CD4-positive, alpha-beta T cell treated with Interferon alpha-2 for 1 hour (primary cell): ENCODE measurements at regions not wholly inside any gene's neighbourhood (a gene's known extent, or its start where the extent isn't known, plus 50 kb on each side); places are given as distances from the start of the nearest gene placed in this dataset.

Experiments
- DNase-seq, 2 donors: peaks; one replicate each; pipeline ENCODE4 v3.0.0-alpha.2; 2020 to 2022

GRCh38 chr7:156119771-156120170 is 307.5 kb upstream of the SHH start:
- no peak for DNase-seq

DNA sequence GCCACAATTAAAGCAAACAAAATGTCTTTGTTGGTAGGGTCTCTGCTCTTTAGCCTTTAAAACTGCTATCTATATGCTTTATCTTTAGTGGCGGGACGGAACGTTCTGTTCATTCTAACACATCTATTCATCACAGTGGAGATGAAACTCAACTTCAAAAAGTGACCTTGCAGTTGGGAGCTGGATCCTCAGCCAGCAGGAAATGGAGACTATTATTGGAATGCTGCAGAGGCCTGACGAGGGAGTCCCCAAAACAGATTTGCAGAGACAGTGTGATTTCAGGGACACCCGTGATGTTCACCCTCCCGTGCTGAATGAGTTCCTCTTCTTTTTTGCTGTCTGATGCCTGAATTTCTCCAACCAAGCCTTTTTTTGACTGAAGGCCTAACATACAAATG is 306.0 kb upstream of the SHH start:
- no peak for DNase-seq

DNA sequence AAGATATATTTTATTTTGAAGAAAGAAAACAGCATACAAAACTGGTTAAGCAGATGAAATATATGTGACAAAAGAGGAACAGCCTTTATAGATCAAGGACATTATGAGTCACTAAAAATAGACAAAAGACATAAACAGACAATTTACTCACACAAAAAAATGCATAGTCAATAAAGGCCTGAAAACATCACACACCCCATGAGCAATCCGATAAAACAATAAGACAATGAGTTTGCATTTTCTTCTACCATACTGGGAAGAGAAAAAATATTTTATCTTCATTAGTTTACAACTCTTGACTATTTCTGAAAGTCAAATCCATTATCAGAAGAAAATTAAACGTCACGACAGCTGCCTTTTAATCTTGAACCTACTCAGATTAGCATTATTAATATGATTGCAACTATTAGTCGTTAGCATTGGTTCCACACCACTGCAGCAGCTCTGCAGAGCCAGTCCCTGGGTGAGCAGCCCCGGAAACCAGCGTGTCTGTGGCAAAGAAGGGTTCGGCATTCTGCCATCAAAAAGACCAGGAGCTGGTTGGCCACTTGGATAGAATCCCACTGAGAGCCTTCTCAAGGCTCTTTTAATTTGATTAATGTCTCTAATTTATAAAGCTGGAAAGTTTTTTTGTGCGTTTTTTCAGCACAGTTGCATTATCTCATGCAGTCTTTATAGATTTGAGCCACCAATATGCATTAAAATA is 305.4 kb upstream of the SHH start:
- DNase-seq = no peak

DNA sequence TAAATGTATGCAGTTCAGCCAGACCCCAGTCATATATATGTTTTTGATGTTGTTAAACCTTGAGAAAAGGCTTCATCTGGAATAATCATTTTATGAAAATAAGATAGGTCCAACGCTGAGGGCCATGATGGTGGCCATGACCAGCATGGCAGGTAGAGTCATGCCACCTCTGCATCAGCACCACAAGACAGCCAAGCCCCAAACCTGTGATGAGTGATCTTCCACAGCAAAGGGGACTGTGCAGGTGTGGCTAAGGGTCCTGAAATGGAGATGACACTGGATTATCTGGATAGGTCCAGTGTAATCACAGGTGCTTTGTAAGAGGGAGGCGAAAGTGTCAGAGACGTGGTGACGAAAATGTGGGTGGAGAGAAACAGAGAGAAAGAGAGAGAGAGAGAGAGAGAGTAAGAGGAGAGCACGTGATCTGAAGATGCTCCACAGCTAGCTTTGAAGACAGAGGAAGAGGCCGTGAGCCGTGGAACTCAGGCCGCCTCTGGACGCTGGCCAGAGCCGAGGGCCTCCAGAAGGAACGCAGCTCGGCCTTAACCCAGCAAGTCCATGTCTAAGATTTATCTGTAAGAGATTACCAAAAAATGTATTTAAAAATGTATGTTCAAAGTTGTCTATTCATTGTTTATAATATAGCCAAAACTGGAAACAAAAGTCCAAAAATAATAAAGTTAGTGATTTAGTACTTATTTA is 304.4 kb upstream of the SHH start:
- DNase-seq = no peak

GRCh38 chr7:156115582-156115981 is 303.3 kb upstream of the SHH start:
- DNase-seq = no peak

GRCh38 chr7:156113731-156114130 is 301.5 kb upstream of the SHH start:
- no peak for DNase-seq

DNA sequence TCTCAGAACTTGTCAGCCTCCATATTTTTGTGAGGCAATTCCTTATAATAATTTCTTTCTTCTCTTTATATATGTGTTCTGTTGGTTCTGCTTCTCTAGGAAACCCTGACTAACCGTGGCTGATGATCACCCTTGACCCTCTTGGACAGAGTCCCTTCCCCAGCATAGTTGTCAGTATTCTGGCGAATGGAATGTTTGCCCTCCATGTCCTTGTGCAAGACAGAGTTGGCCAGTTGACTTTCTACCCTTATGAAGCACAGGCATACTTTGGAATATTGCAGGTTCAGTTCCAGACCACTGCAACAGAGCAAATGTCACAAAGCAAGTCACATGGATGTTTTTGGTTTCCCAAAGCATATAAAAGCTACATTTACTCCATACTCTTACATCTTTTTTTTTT is 297.7 kb upstream of the SHH start:
- DNase-seq = no peak

GRCh38 chr7:156109076-156109475 is 296.8 kb upstream of the SHH start:
- DNase-seq = no peak

GRCh38 chr7:156107957-156108356 is 295.7 kb upstream of the SHH start:
- no peak for DNase-seq

GRCh38 chr7:156106107-156106426 is 293.8 kb upstream of the SHH start:
- no peak for DNase-seq

GRCh38 chr7:156105337-156106106 is 293.3 kb upstream of the SHH start:
- no peak for DNase-seq

DNA sequence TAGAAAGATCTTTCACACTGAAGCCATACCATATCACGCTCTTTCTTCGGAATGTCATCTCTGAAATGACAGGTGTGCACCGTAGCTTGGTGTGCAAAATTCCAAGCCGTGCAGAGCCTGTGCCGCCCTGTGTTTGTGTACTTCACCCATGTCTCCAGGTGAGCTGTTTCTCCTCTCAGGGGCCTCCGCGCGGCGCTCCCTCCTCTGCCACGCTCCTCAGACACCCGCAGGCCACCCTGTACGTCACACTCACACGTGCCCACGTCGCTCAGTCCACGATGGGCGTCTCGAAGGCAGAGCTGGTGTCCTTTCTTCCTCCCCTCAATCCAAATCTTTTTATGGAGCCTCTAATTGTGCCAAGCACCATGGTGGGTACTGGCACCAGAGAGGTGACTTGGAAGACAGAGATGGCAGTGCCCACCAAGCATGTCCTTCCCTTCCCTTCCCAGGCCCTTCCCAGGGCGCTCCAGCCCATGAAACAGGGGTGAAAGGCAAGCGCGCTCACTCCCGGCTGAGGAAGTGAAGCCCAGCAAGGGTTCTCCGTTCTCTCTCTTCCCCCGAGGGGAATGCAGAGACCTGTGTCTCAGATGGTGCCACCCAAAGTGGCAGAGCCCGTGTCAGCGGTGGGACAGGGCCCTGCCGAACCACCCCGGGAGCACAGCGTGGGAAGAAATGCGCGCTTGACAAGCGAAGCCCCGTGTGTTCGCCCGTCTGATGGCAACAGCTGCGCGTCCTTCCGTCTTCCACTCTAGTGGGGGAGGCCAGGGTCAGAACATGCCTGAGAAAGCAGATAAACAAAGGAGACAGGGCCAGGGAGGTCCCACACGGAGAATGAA is 292.5 kb upstream of the SHH start:
- DNase-seq = no peak

GRCh38 chr7:156102267-156102666 is 290.0 kb upstream of the SHH start:
- no peak for DNase-seq

GRCh38 chr7:156101355-156101754 is 289.1 kb upstream of the SHH start:
- DNase-seq = no peak

- no peak for DNase-seq
Measured at GRCh38 chr7:156100086-156100485, 287.8 kb upstream of the SHH start.

DNA sequence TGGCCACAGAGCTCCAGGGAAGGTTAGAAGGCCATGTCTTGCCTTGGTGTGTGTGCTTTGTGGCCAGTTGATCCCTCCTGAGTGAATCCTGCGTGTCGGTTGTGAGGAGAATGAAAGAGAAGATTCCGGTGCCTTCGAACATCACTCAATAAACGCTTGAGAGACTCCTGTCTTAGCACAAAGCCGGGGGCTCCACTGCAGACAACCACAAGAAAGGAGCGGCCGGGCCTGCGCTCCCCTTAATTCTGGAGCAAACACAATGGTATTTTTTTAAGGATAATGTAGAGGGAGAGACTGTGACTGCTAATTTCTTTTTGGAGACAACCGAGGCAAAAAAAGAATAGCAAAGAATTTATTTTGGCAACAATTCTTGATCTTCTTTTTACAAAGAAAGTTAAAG is 286.8 kb upstream of the SHH start:
- no peak for DNase-seq

DNA sequence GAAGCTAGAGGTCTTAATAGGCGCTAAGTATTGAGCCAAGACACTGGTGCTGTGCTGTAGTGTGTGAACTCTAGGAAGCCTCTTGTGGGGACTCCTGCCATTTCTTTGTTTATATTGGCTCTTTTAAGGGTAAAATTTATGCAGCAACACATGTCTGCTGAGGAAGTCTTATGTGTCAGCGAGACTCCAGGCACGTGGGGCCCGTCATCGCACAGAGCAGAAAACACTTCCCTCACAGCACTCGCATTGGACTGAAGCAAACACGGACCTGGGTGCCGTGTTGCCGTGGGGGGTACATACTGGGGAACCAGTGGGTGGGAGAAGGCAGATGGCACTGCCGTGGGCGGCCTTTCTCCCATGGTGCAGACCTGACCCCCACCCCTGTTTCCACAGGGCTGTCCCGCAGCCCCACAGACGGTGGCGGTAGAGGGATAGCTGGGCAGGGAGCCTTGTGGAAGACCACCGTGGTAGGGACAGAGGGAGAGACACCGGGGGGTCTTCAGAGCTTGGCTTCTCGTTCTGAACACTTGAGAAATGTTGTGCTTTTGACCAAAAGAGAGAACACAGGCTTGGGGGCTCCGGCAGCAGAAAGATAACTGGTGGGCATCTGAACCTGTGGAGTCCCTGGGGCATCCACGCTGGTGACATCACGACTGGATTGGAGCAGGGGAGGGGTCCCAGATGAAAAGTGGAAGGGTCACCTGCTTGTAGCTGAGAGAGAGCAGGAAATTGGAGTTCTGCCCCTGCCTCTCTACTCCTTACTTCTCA is 284.7 kb upstream of the SHH start:
- DNase-seq = no peak

- no peak for DNase-seq
Measured at GRCh38 chr7:156095908-156096539, 283.8 kb upstream of the SHH start.

- no peak for DNase-seq
Measured at GRCh38 chr7:156094350-156095146, 282.3 kb upstream of the SHH start.

DNA sequence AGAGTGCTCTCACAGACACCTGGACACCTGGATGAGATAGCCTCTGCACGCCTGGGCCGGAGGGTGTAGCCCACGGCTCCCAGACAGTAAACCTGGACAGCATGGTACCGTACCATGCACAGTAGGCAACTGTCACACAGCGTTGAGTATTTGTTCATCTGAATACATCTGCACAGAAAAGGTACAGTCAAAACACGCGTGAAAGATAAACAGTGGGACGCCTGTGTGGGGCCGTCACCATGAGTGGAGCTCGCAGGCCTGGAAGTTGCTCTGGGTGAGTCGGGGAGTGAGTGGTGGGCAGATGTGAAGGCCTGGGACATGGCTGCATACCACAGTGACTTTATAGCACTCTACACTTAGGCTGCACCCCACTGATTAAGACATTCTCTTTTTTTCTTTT is 280.0 kb upstream of the SHH start:
- DNase-seq = no peak

DNA sequence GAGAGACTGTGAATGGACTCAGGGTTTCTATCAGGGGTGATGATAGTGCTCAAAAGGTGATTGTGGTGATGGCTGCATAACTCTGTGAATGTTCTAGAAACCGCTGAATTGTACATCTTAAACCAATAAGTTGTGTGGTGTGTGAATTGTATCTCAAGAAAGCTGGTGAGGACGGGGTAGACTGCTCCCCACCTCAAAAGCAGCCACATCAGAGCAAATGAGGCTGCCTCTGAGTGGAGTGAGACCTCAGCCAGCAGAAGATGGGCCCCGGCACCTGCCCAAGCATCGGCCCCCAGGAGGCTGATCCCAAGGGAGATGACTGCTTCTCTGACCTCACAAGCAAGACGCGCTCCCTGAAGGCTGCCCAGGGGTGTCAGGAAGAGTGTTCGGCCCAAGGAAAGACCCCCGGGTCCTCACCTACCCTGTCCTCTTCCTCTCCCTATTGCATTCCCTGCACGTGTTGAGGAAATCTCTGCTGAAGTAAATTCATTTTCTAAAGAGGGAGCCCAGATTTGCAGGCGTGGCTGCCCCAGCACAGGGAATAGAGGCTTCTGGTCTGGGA is 279.3 kb upstream of the SHH start:
- no peak for DNase-seq
